NCI-H1930 (cell line): ENCODE measurements at regions not wholly inside any gene's neighbourhood (a gene's known extent, or its start where the extent isn't known, plus 50 kb on each side); places are given as distances from the start of the nearest gene placed in this dataset.
A peak's percentile ranks its signal among the peaks of the same experiment; 100 is the strongest.
"Not testable (repeated sequence)": the region's sequence is repeated elsewhere in the genome, so short reads cannot be mapped to it uniquely, and the experiment has no call there.

Experiments used
- DNase-seq, 2 experiments: peaks; one replicate each; lab custom pipeline; 2025; lab: John Stamatoyannopoulos, UW

DNA sequence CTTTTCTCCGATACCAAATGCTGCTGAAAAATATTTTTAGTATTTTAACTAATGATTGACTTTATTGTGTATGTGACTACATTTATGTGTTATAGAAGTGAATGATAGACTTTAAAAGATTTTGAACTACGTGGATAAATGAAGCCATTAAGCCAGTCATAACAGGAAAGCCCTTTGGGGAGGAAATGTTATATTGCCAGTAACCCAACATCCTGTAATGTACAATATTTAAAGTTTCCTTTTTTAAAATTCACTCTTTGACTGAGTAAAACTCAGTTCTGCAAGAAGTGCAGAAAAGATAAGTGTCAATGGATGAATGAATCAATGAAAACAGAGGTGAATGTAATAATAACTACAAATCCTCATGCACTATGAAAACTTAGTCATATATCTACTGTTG is 102.6 kb upstream of the TLE4 start:
- DNase-seq, result no peak

DNA sequence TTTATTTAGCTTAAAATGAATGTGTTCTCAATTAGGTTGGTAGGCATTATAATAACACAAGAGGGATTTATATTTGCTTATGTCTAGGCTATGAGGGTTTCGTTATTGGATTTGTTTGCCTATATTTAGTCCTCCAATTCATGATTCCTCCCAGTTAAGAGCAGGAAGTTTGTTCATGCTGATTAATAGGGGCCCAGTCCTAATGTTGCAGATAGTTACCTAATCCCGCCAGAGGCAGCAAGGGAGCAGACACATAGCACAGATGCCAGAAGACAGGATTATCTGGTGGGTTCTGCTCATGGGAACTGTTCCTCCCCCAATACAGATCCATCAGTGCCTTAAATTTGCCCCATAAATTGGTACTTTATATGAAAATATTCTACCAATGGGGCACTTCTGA is 100.8 kb upstream of the TLE4 start:
- DNase-seq, result no peak

DNA sequence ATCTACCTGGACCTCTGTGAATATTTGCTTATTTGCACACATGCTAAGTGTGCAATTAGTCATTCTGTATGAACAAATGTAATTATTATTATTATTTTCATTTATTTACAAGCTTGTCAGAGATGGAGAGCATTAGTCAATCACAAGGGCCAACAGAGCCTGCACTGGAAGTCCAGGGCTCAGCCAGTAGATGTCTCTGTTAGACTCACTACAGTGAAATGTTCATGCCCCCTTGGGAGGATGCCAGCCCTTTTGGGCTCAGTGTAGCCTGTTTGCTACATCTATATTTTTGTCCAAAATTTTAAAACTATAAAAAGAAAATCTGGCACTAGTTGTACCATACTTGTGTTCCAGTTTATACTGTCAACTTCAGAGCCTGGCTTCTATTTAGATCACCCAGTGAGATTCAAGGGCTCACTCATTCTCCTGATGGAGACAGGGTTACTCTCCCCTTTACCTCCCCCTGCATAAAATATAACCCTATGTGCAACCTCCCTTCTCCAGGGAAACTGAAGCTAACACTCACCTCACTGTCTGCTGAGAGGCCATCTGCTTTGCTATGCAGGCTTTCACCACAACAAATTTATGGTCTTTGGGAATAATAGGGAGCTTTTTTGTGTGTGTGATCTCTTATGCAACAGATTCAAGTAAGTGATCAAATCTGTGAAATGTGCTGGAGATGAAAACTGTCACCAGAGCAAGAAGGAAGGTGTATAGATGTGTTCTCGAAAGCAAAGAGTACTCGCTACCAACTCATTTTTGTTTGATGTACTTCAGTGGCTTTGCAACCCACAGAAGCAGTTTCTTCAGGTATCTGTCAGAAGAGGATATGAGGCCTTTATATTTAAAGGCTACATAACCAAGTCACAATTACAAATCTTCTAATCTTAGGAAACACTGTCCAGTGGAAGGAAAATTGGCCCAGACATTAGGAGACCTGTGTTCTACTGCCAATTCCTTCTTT is 99.9 kb upstream of the TLE4 start:
- DNase-seq, result no peak

DNA sequence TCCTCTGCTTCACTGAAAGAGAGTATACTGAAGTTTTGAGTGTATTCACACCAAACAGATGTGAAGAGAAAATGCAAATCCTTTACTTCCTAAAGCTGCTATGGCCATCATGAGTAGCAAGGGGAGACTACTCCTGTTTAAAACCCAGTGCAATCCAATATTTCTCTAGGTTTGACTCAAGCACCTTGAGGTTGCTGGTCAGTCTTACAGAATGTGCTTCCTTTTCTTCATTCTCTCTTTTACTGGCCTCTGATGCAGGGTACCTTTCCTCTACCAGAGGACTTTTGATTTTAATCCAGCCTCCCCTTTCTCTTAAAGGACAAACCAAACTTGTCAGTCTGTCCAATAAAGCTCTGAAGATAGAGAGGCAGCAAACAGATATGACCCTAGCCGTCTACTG is 98.1 kb upstream of the TLE4 start:
- DNase-seq, result no peak

DNA sequence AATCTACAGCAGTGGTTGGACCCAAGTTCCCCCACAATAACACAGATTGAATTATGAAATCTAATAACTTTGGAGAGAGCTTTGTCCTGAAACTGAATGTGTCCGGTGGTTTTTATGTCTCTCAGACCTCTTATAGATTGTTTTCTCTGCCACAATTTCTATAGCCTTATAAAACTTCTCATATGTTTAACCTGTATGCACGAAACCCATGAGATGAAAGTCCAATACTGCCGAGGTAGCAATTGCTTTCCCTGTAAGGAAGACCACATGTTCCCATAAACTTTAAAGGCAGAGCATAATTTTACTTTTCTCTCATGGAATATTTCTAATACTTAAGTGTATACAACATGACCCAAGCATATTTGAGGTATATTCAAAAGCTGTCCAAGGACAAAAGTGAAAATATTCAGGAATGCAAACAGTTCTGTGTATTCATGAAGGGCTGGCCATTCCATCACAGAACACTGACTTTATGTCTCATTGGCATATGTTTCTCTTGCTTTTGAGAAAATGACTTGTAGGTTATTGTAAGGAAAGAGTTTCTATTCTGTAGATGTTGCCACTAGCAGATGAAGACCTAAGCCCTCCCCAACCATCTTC is 94.4 kb upstream of the TLE4 start:
- DNase-seq, result no peak

DNA sequence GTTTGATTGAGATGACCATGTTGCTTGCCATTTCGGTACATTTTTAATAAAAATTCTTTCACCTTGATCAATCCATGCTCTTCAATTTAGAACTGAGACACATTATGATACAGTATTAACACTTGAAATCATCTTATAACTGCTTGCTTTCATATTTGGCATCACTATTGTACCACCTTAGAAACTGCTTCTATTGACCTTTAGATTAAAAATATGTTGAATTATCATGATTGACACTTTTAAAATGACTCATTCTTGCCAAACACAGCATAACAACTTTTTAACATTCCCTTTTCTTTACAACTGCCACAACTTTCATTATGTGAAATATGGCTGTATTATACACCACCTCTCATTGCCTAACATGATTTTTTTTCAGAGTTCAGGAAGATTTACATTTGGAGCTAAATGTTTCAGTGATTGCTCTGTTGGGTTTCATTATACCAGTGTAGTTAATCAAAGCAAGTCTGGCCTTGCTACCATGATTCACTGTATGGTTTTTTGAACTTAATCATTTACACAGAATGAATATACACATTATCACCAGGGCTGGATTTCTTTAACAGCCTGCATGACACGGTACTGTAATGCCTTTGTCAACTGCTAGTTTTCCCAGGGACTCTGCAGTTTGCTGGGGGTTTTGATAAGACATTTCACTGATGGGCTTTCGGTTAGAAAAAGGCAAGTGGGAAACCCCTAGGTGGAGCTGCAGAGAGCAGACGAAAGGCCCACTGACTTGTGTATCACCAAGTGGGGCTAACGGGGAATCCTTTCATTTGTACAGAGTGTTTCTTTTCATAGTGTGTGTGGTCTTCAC is 93.6 kb upstream of the TLE4 start:
- peak in 1 of 2 experiments; percentile 21 for DNase-seq

DNA sequence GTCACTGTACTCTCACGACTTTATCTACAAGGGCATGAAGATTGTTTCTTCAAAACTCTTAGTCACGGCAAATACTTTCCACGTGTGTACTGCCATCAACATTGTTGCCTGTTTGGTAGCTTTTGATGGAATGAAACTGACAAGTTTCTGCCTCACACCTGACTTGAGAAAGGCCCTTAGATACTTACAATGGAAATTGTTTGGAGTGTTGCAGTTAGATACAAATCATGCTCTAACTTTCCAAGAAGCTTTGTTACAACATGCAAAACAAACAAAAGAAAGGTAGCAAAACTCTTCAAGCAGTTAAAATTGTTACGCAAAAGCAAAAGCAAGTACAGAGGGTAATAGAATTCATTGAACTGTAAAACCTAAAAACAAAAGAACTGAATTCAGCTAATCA is 91.1 kb upstream of the TLE4 start:
- no peak for DNase-seq

DNA sequence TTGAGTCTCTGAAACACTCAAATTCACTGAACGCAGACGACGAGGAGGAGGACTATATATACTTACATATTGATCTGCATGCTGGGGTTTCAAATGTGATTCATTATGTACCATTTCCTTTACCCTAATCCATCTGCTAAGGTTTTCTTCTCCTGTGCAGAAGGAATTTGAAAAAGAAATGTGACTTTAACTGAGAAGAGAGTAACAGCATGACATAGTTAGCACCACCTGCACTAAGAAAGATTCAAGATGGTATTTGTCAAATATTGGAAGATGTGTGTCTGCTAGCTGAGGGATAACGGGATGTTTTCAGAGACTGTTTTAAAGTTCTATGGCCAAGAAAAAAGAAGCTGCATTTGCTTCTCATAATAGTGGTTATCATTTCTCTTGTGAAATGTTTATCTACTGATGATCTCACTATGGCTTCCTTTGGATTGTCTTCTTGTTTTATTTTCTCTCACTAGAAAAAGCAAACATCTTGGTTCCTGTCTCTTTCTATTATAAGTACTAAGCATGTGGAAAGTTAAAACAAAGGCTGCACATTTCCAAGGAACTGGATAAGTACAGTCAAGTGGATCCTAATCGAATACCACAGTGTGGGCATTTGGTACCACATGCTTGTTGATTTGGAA is 89.8 kb upstream of the TLE4 start:
- no peak for DNase-seq

DNA sequence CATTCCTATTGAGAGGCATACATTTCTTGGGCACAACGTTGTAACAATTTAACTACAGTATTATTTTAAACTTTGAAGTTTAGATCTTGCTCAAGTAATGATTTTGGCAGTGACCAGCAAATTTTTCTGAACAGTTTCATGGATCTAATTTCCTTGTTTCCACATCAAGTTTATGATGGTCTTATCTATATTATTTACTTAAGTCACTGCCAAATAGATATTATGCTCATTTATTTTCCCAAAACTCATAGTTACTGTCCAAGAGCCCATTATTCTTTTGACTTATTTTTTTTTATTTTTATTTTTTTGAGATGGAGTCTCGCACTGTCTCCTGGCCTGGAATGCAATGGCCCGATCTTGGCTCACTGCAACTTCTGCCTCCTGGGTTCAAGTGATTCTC is 86.5 kb upstream of the TLE4 start:
- no peak for DNase-seq

DNA sequence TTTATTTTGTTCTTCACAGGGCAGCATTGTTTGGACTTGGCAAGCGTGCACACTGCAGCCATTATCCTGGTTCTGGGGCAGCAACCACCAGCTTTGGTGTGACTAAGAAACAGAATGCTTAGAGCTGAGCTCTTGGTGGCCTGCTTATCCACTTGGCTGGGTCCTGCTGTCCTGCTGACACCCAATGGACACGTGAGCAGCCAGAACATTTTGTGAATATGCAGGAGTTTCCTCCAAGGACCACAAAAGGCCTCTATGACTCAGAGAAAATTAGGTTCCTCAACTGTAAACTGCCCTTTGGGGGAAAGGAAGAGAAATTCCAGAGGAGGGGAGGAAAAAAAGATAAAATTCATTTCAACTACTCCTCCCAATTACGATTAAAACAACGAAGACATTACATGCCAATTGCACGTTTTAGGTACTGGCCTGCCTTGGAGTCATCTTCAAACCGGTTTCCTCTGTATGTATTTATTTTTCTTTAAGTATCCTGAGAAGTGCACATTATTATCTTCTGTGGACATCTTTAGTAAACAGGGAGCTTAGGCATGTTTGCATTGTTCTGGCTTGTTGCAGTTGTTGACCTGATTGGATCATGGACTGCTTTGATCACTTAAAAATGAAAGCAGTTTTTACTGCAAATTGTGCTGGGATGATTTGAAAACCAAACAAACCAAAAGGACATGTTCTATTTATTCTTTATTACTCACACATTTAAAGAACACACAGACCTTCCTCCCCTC is 82.3 kb upstream of the TLE4 start:
- no peak for DNase-seq

DNA sequence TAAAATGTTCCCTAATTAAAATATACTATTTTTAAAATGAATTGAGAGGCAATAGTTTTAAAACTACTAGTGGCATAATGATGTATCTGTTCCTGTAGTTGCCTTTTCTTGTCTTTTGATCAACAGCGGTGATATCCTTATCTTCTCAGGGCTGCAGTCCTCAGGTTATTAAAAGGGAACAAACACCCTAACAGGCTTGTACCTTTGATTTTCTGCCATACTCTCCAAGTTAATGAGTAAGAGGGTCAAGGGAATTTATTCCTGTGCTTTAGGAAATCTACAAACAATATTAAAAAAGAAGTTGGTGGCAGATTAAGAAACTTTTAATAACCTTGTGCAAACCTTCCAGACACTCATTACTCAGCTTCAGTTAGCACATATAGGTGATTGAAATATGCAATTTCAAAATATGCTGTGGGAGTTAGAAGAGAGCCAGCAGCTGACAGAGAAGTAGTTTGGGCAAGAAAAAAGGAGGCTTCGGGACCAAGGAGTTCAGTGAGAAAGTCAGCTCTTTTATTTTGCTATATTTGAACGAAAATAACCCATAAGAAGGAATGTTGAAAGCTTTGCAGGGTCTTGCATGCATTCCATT is 81.0 kb upstream of the TLE4 start:
- DNase-seq, result no peak

DNA sequence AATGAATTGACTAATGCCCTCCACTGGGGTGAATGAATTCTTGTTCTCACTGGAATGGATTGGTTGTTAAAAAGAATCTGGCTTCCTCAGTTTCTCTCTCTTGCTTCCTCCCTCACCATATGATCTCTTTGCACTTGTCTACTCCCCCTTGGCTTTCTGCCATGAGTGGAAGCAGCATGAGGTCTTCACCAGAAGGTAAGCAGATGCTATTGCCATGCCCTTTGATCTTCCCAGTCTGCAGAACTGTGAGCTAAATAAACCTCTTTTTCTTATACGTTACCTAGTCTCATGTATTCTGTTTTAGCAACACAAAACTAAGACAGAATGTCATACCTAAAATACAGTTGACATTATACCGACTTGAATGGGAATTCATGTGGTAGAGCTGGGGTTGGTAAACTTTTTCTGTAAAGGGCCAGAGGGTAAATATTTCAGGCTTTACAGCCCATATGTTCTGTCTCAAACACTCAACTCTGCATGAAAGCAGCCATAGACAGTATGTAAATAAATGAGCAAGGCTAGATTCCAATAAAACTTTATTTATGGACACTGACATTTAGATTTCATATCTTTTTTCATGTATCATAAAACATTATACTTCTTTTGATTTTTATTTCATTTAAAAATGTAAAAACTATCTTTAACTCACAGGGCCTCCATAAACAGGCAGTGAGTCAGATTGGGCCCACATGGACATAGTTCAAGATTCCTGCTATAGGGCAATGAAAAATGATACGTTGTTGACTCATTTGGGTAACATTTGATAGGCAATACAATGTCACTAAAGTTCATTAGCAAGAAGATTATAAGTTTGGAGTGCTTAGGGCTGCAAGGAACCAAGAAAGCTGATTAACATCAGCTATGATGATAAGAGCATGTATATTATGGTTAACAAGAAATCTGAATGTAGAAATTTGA is 79.4 kb upstream of the TLE4 start:
- no peak for DNase-seq

DNA sequence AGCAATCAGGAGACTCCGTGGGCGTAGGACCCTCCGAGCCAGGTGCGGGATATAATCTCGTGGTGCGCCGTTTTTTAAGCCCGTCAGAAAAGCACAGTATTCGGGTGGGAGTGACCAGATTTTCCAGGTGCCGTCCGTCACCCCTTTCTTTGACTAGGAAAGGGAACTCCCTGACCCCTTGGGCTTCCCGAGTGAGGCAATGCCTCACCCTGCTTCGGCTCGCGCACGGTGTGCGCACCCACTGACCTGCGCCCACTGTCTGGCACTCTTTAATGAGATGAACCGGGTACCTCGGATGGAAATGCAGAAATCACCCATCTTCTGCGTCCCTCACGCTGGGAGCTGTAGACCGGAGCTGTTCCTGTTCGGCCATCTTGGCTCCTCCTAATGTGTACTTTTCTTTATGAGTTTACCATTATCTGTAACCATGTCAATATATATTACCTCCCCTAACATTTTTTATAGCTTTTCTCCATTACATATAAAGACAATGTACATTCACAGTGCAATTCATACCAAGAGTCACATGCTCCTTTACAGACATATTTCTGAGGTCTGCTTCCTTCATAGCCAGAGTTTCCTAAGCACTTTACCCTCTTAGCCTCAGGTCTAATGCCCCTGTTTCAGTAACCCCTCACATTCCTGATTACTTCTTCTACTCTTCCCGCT is 71.4 kb upstream of the TLE4 start:
- not testable (repeated sequence) for DNase-seq

DNA sequence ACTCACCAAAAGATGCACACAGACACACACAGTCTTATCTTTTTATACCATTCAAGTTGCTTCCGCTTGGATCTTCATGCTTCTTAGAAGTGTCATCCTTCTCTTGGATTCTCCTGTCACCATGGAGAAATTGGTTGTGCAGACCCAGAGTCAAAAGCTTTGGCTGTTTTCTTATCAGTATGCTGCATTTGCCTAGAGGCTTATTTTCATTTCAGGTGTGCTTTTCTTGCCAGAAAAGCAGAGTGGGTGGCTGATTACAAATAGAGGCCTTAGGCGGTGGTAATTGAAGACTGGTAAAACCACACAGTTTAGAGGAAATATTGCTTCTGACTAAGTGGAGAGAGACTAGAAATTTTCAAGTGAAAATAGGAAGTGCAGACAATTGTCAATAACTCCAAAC is 70.2 kb upstream of the TLE4 start:
- DNase-seq, result no peak

DNA sequence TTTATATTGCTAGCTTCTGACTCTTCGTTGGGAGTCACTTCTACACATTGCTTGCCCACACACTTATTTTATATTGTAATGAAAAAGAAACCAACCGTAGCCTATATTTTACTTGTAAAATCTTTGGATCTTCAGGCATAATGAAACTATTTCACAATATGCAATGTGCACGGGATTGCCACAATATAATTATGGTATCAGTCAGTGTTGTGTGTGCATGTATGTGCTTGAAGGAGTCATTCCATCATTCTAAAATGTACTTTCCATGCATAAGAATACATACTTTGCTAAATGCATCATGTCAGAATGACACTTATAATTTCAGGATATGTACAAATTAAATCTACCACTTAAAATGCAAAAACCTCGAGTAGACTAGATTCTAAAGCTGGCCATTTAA is 64.0 kb upstream of the TLE4 start:
- DNase-seq, result no peak

DNA sequence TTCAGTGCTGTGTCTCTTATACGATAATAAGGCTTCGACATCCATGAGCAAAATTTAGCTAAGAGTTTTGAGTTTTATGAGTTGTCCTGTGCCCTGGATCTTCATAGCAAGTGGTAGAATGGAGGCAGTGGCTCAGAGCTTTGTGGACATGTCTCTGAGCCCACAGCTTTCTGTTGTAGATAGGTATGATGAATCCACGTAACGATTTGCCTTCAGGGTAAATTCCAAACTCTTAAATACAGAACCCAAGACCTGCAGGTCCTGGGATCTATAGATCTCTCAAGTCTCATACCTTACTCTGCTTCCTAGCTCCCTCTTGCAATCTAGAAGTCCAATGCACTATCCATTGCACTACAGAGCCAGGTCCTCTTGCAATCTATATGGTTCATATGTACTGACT is 59.5 kb upstream of the TLE4 start:
- no peak for DNase-seq
